ENCODE measurements at regions not wholly inside any gene's neighbourhood (a gene's known extent, or its start where the extent isn't known, plus 50 kb on each side); places are given as distances from the start of the nearest gene placed in this dataset.

GRCh38 chr5:17429353-17429752 lies 68.7 kb upstream of the TAF11L2 start:
- TF ChIP-seq, protein P1, sequence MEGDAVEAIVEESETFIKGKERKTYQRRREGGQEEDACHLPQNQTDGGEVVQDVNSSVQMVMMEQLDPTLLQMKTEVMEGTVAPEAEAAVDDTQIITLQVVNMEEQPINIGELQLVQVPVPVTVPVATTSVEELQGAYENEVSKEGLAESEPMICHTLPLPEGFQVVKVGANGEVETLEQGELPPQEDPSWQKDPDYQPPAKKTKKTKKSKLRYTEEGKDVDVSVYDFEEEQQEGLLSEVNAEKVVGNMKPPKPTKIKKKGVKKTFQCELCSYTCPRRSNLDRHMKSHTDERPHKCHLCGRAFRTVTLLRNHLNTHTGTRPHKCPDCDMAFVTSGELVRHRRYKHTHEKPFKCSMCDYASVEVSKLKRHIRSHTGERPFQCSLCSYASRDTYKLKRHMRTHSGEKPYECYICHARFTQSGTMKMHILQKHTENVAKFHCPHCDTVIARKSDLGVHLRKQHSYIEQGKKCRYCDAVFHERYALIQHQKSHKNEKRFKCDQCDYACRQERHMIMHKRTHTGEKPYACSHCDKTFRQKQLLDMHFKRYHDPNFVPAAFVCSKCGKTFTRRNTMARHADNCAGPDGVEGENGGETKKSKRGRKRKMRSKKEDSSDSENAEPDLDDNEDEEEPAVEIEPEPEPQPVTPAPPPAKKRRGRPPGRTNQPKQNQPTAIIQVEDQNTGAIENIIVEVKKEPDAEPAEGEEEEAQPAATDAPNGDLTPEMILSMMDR (conservative IDR thresholded peaks at IDR 0.05), result no peak
- no peak for TF ChIP-seq ZFX (IDR thresholded peaks at IDR 0.05)

Measured in C4-2B (cell line).